AG04450 (cell line): ENCODE measurements at regions not wholly inside any gene's neighbourhood (a gene's known extent, or its start where the extent isn't known, plus 50 kb on each side); places are given as distances from the start of the nearest gene placed in this dataset.

Source experiments
- CTCF ChIA-PET: fragments of 300-600, 350-600 bp; formaldehyde crosslinking; extraction: SDS; loops from one replicate; lab custom pipeline; 2022; ENCODE audit warnings: antibody characterized with exemption, inconsistent platforms; lab: Charles Lee
- POLR2A ChIA-PET: fragments of 350-600 bp; formaldehyde crosslinking; extraction: SDS; loops from one replicate; lab custom pipeline; 2021; ENCODE audit warnings: antibody characterized with exemption, inconsistent platforms; lab: Yijun Ruan, JAX
- DNase-seq: peaks from one replicate; pipeline ENCODE4 v3.0.0-alpha.2; 2011; ENCODE audit warnings: low read depth, low spot score
- H3K27ac ChIP-seq: one replicate; pipeline ENCODE4 v1.5.1; 2012; ENCODE audit warnings: low read depth, low read length, control low read depth
- H3K27me3 ChIP-seq: one replicate; pipeline ENCODE4 v1.6.0; 2012; ENCODE audit warnings: low read length; ENCODE audit not compliant: control insufficient read depth, insufficient read depth
- H3K4me3 ChIP-seq: 2 replicates; pipeline ENCODE4 v1.5.1; 2011; ENCODE audit warnings: mild to moderate bottlenecking, low read depth, low read length, control low read depth
- H3K9me3 ChIP-seq: 2 replicates; pipeline ENCODE4 v1.5.1; 2012; ENCODE audit warnings: low read length; ENCODE audit not compliant: control insufficient read depth, insufficient read depth
- TF ChIP-seq, protein P1 (sequence below): IDR thresholded peaks from 2 replicates; pipeline ENCODE4 v1.5.1; 2011; ENCODE audit warnings: low read depth, low read length, control low read depth, inconsistent platforms

- CTCF ChIA-PET: interaction anchor here (1.9 kb wide), 1 partner anchor 30 kb away, joined by 7 read pairs; no protein-coding TSS in a partner anchor
- Histone ChIP-seq H3K27ac (no peak overlapping the region), H3K27me3 (no peaks in the 10 kb centered on the region), H3K9me3 (no peaks in the 10 kb centered on the region; the same call in 1 of the 2 replicates), H3K4me3 (no peak overlapping the region)
- TF ChIP-seq, protein P1, sequence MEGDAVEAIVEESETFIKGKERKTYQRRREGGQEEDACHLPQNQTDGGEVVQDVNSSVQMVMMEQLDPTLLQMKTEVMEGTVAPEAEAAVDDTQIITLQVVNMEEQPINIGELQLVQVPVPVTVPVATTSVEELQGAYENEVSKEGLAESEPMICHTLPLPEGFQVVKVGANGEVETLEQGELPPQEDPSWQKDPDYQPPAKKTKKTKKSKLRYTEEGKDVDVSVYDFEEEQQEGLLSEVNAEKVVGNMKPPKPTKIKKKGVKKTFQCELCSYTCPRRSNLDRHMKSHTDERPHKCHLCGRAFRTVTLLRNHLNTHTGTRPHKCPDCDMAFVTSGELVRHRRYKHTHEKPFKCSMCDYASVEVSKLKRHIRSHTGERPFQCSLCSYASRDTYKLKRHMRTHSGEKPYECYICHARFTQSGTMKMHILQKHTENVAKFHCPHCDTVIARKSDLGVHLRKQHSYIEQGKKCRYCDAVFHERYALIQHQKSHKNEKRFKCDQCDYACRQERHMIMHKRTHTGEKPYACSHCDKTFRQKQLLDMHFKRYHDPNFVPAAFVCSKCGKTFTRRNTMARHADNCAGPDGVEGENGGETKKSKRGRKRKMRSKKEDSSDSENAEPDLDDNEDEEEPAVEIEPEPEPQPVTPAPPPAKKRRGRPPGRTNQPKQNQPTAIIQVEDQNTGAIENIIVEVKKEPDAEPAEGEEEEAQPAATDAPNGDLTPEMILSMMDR: no peak
- POLR2A ChIA-PET: interaction anchor here (0.6 kb wide), 1 partner anchor 9 kb away, joined by 5 read pairs; no protein-coding TSS in a partner anchor
- DNase-seq: no peak
Measured at GRCh38 chr16:85215478-85216118, 103.3 kb upstream of the CIBAR2 start.

DNA sequence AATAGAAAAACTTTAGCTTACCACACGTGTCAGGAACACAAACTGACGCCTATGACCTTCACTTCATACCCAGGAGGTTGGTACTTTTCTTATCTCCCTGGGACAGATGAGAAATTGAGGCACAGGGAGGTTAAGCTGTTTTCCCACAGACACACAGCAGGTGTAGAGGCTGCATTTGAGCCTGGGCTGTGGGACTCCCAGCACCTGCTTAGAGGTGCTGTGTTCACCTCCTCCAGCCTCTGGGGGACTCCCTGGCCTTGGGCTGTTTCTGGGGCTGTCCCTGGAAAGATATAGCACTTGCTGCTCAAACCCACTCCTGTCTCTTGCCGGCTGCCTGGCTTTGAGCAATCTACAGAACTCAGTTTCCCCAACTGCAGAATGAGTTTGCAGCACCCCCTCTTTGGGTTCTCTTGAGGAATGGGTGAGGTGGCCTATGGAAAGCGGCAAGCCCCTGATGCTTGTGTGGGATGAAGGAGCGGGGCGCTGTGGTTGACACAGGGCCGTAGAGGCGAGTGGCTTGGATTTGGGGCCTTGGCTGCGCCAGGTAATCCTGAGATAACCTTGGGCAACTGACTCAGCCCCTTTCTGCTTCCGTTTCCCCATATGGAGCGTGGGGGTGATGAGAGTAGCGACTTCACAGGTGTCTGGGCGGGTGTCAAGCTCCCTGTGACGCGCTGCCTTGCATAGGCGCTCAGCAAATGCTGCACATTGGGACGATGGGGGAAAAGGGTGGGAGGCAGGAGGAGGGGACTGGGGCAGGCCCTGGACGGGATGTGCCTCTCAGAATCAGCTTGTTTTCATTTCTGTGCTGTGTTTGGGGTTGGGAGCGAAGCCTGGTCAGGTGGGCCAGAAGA, 104.5 kb upstream of the CIBAR2 start:
- TF ChIP-seq, protein P1: no peak
- Histone ChIP-seq H3K9me3 (no peaks in the 10 kb centered on the region; the same call in 1 of the 2 replicates), H3K27me3 (no peaks in the 10 kb centered on the region), H3K27ac (no peak overlapping the region), H3K4me3 (no peak overlapping the region)
- ChIA-PET CTCF (no interaction called here), POLR2A (no interaction called here)
- no peak for DNase-seq

- Histone ChIP-seq H3K9me3 (peaks cover 3% of the 10 kb centered on the region; the same call in 1 of the 2 replicates), H3K4me3 (peak overlapping the region; percentile 45), H3K27me3 (no peaks in the 10 kb centered on the region), H3K27ac (peak overlapping the region; percentile 82)
- ChIA-PET CTCF (no interaction called here), POLR2A (interaction anchor here (1.0 to 1.4 kb wide), 6 partner anchors 8 to 46 kb away, joined by 3 to 6 read pairs (median 3); no protein-coding TSS in a partner anchor)
- DNase-seq: peak; percentile 77
- TF ChIP-seq, protein P1: no peak
Measured at GRCh38 chr16:85220125-85220839, 108.0 kb upstream of the CIBAR2 start.

- H3K27ac ChIP-seq: peak overlapping the region; percentile 82
- POLR2A ChIA-PET: interaction anchor here (1.0 to 1.3 kb wide), 4 partner anchors 9 to 47 kb away, joined by 3 to 6 read pairs (median 4); no protein-coding TSS in a partner anchor
Measured at GRCh38 chr16:85220964-85221731, 108.9 kb upstream of the CIBAR2 start.

More at GRCh38 chr16:85220964-85221731, 108.9 kb upstream of the CIBAR2 start:
- H3K4me3 ChIP-seq: no peak overlapping the region
- TF ChIP-seq, protein P1: no peak
- DNase-seq: no peak
- peaks cover 9% of the 10 kb centered on the region; the same call in 1 of the 2 replicates for H3K9me3 ChIP-seq
- no peaks in the 10 kb centered on the region for H3K27me3 ChIP-seq
- CTCF ChIA-PET: no interaction called here
